ENCODE measurements at regions not wholly inside any gene's neighbourhood (a gene's known extent, or its start where the extent isn't known, plus 50 kb on each side); places are given as distances from the start of the nearest gene placed in this dataset.
A peak's percentile ranks its signal among the peaks of the same experiment; 100 is the strongest.

DNA sequence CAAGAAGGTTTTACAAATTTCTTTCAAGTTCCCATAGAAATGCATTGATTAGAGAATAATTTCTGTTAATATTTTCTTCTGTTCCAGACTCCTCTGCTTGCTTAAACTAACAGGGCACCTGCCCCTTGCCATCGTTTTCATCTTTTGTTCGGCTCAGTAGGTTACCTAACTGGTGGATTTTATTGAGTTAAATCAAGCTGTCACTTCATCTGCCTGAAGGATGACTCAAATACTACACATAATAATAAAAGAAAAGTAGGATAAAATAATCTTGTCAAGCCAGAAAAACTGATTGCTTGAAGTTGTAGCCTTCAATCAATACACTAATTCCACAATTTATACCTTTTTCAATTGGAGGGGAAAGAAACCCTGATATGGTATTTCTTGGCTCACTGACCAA lies 234.0 kb downstream of the NR4A2 start:
- POLR2A ChIA-PET = no interaction called here
- 2% methylated on average over 2 of the region's 2 CpGs for WGBS (ENCODE audit: low lambda C conversion rate)

DNA sequence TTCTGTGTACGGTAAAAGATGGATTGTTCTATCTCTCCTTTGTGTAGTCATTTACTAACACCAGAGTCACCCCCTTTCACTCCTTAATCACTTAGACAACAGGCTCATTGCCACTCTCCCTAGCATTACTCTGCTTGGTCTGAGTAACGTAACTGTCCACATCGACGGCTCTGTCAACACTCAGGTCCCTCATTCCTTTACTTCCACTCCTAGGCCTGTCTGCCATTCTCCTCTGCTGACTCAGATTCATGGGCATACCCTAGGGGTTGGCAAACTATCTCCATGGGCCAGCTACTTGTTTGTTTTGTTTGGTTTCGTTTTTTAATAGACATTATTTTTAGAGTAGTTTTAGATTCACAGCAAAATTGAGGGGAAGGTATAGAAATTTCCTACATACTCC lies 243.9 kb downstream of the NR4A2 start:
- no peaks in the 10 kb centered on the region for H3K27me3 ChIP-seq (ENCODE audit: insufficient read depth)
- TF ChIP-seq, protein P1, sequence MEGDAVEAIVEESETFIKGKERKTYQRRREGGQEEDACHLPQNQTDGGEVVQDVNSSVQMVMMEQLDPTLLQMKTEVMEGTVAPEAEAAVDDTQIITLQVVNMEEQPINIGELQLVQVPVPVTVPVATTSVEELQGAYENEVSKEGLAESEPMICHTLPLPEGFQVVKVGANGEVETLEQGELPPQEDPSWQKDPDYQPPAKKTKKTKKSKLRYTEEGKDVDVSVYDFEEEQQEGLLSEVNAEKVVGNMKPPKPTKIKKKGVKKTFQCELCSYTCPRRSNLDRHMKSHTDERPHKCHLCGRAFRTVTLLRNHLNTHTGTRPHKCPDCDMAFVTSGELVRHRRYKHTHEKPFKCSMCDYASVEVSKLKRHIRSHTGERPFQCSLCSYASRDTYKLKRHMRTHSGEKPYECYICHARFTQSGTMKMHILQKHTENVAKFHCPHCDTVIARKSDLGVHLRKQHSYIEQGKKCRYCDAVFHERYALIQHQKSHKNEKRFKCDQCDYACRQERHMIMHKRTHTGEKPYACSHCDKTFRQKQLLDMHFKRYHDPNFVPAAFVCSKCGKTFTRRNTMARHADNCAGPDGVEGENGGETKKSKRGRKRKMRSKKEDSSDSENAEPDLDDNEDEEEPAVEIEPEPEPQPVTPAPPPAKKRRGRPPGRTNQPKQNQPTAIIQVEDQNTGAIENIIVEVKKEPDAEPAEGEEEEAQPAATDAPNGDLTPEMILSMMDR (IDR thresholded peaks at IDR 0.05) = no peak
- no peak for TF ChIP-seq TEAD4 (IDR thresholded peaks at IDR 0.05; ENCODE audit: borderline replicate concordance, insufficient read depth)
- no peak for TF ChIP-seq GATA2 (CRISPR knock-in tag; IDR thresholded peaks at IDR 0.05)
- no peak for TF ChIP-seq JUND (IDR thresholded peaks at IDR 0.05)
- TF ChIP-seq SMC3 (IDR thresholded peaks at IDR 0.05; ENCODE audit: low read depth, low read length) = no peak
- TF ChIP-seq EZH2phosphoT487 (IDR thresholded peaks at IDR 0.05; ENCODE audit: borderline replicate concordance, low read depth) = no peak
- no peak for TF ChIP-seq TCF12 (IDR thresholded peaks at IDR 0.05)
- TF ChIP-seq, protein P2, sequence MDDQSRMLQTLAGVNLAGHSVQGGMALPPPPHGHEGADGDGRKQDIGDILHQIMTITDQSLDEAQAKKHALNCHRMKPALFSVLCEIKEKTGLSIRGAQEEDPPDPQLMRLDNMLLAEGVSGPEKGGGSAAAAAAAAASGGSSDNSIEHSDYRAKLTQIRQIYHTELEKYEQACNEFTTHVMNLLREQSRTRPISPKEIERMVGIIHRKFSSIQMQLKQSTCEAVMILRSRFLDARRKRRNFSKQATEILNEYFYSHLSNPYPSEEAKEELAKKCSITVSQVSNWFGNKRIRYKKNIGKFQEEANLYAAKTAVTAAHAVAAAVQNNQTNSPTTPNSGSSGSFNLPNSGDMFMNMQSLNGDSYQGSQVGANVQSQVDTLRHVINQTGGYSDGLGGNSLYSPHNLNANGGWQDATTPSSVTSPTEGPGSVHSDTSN (IDR thresholded peaks at IDR 0.05) = no peak
- no peak for TF ChIP-seq EP300 (IDR thresholded peaks at IDR 0.05; ENCODE audit: borderline replicate concordance in 1 of 2, low read depth in 1 of 2, low read length in 1 of 2)

More for the DNA sequence above, 234.0 kb downstream of the NR4A2 start:
- CTCF ChIA-PET = no interaction called here
- Histone ChIP-seq H3K4me2 (no peak overlapping the region), H2AFZ (ENCODE audit: low read depth) (no peak overlapping the region), H3K27me3 (ENCODE audit: insufficient read depth) (peaks cover 7% of the 10 kb centered on the region; the same call in 1 of the 2 replicates), H3K9ac (no peak overlapping the region), H3K4me3 (ENCODE audit: low read depth in 2 of 2, low read length in 1 of 2) (no peak overlapping the region), H4K20me1 (ENCODE audit: insufficient read depth) (no peaks in the 10 kb centered on the region), H3K27ac (ENCODE audit: low read depth in 2 of 2, low read length in 1 of 2) (no peak overlapping the region), H3K4me1 (ENCODE audit: control insufficient read depth in 1 of 2, insufficient read depth in 2 of 2, low read depth in 1 of 2, low read length in 1 of 2) (no peaks in the 10 kb centered on the region), H3K9me3 (no peaks in the 10 kb centered on the region), H3F3A (replicated peaks; ENCODE audit: insufficient read depth) (no peaks in the 10 kb centered on the region), H3K9me2 (no peaks in the 10 kb centered on the region), H3K36me3 (replicated peaks in 1 of 2; ENCODE audit: control insufficient read depth in 1 of 2, insufficient read depth in 2 of 2, low read length in 1 of 2) (no peaks in the 10 kb centered on the region), H3K79me2 (ENCODE audit: insufficient read depth) (no peaks in the 10 kb centered on the region)
- no peak for DNase-seq
- no peak for TF ChIP-seq YY1 (IDR thresholded peaks at IDR 0.05; ENCODE audit: low read depth)
- TF ChIP-seq MXI1 (IDR thresholded peaks at IDR 0.05; ENCODE audit: low read depth, low read length) = no peak
- no peak for TF ChIP-seq CHD2 (IDR thresholded peaks at IDR 0.05; ENCODE audit: low read length, partially characterized antibody)
- TF ChIP-seq RCOR1 (IDR thresholded peaks at IDR 0.05; ENCODE audit: low read length) = no peak
- TF ChIP-seq, protein P3, sequence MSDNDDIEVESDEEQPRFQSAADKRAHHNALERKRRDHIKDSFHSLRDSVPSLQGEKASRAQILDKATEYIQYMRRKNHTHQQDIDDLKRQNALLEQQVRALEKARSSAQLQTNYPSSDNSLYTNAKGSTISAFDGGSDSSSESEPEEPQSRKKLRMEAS (IDR thresholded peaks at IDR 0.05; ENCODE audit: low read depth) = no peak
- no peak for TF ChIP-seq FOXJ3 (CRISPR knock-in tag; IDR thresholded peaks at IDR 0.05)
- TF ChIP-seq, protein P4, sequence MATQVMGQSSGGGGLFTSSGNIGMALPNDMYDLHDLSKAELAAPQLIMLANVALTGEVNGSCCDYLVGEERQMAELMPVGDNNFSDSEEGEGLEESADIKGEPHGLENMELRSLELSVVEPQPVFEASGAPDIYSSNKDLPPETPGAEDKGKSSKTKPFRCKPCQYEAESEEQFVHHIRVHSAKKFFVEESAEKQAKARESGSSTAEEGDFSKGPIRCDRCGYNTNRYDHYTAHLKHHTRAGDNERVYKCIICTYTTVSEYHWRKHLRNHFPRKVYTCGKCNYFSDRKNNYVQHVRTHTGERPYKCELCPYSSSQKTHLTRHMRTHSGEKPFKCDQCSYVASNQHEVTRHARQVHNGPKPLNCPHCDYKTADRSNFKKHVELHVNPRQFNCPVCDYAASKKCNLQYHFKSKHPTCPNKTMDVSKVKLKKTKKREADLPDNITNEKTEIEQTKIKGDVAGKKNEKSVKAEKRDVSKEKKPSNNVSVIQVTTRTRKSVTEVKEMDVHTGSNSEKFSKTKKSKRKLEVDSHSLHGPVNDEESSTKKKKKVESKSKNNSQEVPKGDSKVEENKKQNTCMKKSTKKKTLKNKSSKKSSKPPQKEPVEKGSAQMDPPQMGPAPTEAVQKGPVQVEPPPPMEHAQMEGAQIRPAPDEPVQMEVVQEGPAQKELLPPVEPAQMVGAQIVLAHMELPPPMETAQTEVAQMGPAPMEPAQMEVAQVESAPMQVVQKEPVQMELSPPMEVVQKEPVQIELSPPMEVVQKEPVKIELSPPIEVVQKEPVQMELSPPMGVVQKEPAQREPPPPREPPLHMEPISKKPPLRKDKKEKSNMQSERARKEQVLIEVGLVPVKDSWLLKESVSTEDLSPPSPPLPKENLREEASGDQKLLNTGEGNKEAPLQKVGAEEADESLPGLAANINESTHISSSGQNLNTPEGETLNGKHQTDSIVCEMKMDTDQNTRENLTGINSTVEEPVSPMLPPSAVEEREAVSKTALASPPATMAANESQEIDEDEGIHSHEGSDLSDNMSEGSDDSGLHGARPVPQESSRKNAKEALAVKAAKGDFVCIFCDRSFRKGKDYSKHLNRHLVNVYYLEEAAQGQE (IDR thresholded peaks at IDR 0.05; ENCODE audit: low read depth, low read length) = no peak
- TF ChIP-seq, protein P5, sequence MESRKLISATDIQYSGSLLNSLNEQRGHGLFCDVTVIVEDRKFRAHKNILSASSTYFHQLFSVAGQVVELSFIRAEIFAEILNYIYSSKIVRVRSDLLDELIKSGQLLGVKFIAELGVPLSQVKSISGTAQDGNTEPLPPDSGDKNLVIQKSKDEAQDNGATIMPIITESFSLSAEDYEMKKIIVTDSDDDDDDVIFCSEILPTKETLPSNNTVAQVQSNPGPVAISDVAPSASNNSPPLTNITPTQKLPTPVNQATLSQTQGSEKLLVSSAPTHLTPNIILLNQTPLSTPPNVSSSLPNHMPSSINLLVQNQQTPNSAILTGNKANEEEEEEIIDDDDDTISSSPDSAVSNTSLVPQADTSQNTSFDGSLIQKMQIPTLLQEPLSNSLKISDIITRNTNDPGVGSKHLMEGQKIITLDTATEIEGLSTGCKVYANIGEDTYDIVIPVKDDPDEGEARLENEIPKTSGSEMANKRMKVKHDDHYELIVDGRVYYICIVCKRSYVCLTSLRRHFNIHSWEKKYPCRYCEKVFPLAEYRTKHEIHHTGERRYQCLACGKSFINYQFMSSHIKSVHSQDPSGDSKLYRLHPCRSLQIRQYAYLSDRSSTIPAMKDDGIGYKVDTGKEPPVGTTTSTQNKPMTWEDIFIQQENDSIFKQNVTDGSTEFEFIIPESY (IDR thresholded peaks at IDR 0.05; ENCODE audit: borderline replicate concordance, low read depth) = no peak
- TF ChIP-seq NRF1 (IDR thresholded peaks at IDR 0.05; ENCODE audit: low read depth, low read length) = no peak

More for the DNA sequence above, 243.9 kb downstream of the NR4A2 start:
- no peaks in the 10 kb centered on the region for H3F3A ChIP-seq (replicated peaks; ENCODE audit: insufficient read depth)
- 11% methylated on average over 5 of the region's 5 CpGs for WGBS (ENCODE audit: low lambda C conversion rate)
- no peak overlapping the region for H3K9ac ChIP-seq
- CTCF ChIA-PET = no interaction called here
- POLR2A ChIA-PET = no interaction called here
- no peak overlapping the region for H3K4me2 ChIP-seq
- no peak overlapping the region for H3K4me3 ChIP-seq (ENCODE audit: low read depth in 2 of 2, low read length in 1 of 2)
- no peaks in the 10 kb centered on the region for H3K4me1 ChIP-seq (ENCODE audit: control insufficient read depth in 1 of 2, insufficient read depth in 2 of 2, low read depth in 1 of 2, low read length in 1 of 2)
- peak overlapping the region; percentile 59; the same call in 1 of the 2 replicates for H2AFZ ChIP-seq (ENCODE audit: low read depth)
- H3K9me3 ChIP-seq = no peaks in the 10 kb centered on the region
- H4K20me1 ChIP-seq (ENCODE audit: insufficient read depth) = no peaks in the 10 kb centered on the region
- no peaks in the 10 kb centered on the region; the same call in 1 of the 2 replicates for H3K9me2 ChIP-seq
- H3K36me3 ChIP-seq (replicated peaks in 1 of 2; ENCODE audit: control insufficient read depth in 1 of 2, insufficient read depth in 2 of 2, low read length in 1 of 2) = no peaks in the 10 kb centered on the region
- no peak overlapping the region for H3K27ac ChIP-seq (ENCODE audit: low read depth in 2 of 2, low read length in 1 of 2)
- DNase-seq = no peak
- H3K79me2 ChIP-seq (ENCODE audit: insufficient read depth) = no peaks in the 10 kb centered on the region
